Endodermal cell (in vitro differentiated cells): ENCODE measurements at regions not wholly inside any gene's neighbourhood (a gene's known extent, or its start where the extent isn't known, plus 50 kb on each side); places are given as distances from the start of the nearest gene placed in this dataset.

ENCODE experiments used
- DNase-seq: peaks from one replicate; pipeline ENCODE4 v3.0.0-alpha.2; 2017
- H3K27ac ChIP-seq: 2 replicates; pipeline ENCODE4 v1.5.1; 2013; ENCODE audit warnings: mild to moderate bottlenecking, low read depth, low read length, moderate library complexity
- H3K27me3 ChIP-seq: 2 replicates; pipeline ENCODE4 v1.6.1; 2013; ENCODE audit warnings: mild to moderate bottlenecking, low read length, moderate library complexity; ENCODE audit not compliant: insufficient read depth, control insufficient read depth, poor library complexity, severe bottlenecking
- H3K36me3 ChIP-seq: 2 replicates; pipeline ENCODE4 v1.7.0; 2013; ENCODE audit warnings: mild to moderate bottlenecking, low read length, moderate library complexity; ENCODE audit not compliant: control insufficient read depth, insufficient read depth
- H3K4me1 ChIP-seq: one replicate; pipeline ENCODE4 v1.7.0; 2013; ENCODE audit warnings: low read length; ENCODE audit not compliant: control insufficient read depth, insufficient read depth
- H3K4me3 ChIP-seq: 2 replicates; pipeline ENCODE4 v1.5.1; 2013; ENCODE audit warnings: mild to moderate bottlenecking, low read length, moderate library complexity
- H3K9ac ChIP-seq: 2 replicates; pipeline ENCODE4 v1.6.1; 2013; ENCODE audit warnings: mild to moderate bottlenecking, low read length, moderate library complexity; ENCODE audit not compliant: poor library complexity, severe bottlenecking; ENCODE audit errors: extremely low read depth
- H3K9me3 ChIP-seq: 2 replicates; pipeline ENCODE4 v1.6.1; 2013; ENCODE audit warnings: mild to moderate bottlenecking, low read length, moderate library complexity; ENCODE audit not compliant: control insufficient read depth
- H3K27ac Mint-ChIP-seq: 2 replicates; pipeline ENCODE4 v1.8.0; 2020; ENCODE audit warnings: mixed read lengths
- H3K27me3 Mint-ChIP-seq: 2 replicates; pipeline ENCODE4 v1.8.0; 2021; ENCODE audit warnings: mild to moderate bottlenecking, mixed read lengths; ENCODE audit not compliant: insufficient read depth
- H3K36me3 Mint-ChIP-seq: 2 replicates; pipeline ENCODE4 v1.8.0; 2020; ENCODE audit warnings: low read depth, mixed read lengths
- H3K4me1 Mint-ChIP-seq: 2 replicates; pipeline ENCODE4 v1.8.0; 2020; ENCODE audit warnings: mixed read lengths
- H3K4me3 Mint-ChIP-seq: 2 replicates; pipeline ENCODE4 v1.8.0; 2020; ENCODE audit warnings: mild to moderate bottlenecking, moderate library complexity, mixed read lengths
- H3K9me3 Mint-ChIP-seq: 2 replicates; pipeline ENCODE4 v1.8.0; 2020; ENCODE audit warnings: mild to moderate bottlenecking, mixed read lengths
- WGBS, 2 experiments: methylation state at CpG; one replicate each; pipeline versions ENCODE4 v1.1.5 to v1.1.7; 2013; ENCODE audit warnings: missing lambda C conversion rate in 2 of 2, mixed read lengths in 1 of 2; ENCODE audit not compliant: insufficient coverage in 1 of 2, insufficient read length in 1 of 2; 5-methylcytosine and 5-hydroxymethylcytosine counted together
- TF ChIP-seq, protein P1 (sequence below): fragments of 200-600 bp; sonication (generic); conservative IDR thresholded peaks from 2 replicates; pipeline ENCODE4 v1.5.0; 2021; ENCODE audit warnings: antibody characterized with exemption, mild to moderate bottlenecking

DNA sequence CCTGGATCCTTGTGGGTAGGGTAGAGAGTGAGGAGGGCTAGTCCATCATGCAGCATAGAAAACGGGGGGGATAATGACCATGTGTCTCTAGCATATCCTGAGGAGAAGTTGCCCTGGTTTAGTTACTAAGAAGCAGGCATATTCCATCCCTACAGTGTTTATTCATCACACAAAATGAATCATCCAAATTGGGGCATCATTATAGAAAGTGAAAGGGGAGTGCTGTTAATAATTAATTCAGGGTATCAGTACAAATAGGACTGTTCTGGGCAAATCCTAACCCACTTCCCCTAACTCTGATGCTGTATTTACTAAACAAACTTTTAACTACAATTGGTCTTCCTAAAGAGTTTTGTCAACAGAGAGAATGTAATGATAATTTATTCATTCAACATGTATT is 281.1 kb upstream of the ARX start:
- Mint-ChIP-seq H3K4me3 (no peak overlapping the region), H3K36me3 (no peaks in the 10 kb centered on the region), H3K27ac (no peak overlapping the region), H3K4me1 (no peaks in the 10 kb centered on the region), H3K9me3 (peaks cover 14% of the 10 kb centered on the region), H3K27me3 (no peaks in the 10 kb centered on the region)
- no peaks in the 10 kb centered on the region for H3K27me3 ChIP-seq
- H3K9ac ChIP-seq, result no peak overlapping the region
- H3K36me3 ChIP-seq, result no peaks in the 10 kb centered on the region
- no peak overlapping the region for H3K27ac ChIP-seq
- WGBS, 2 experiments, result 100% methylated on average over 1 of the region's 1 CpG; no CpG with 5 or more reads in 1 of the 2 experiments
- H3K9me3 ChIP-seq, result no peaks in the 10 kb centered on the region
- DNase-seq, result no peak
- no peak overlapping the region for H3K4me3 ChIP-seq
- no peaks in the 10 kb centered on the region for H3K4me1 ChIP-seq
- TF ChIP-seq, protein P1, sequence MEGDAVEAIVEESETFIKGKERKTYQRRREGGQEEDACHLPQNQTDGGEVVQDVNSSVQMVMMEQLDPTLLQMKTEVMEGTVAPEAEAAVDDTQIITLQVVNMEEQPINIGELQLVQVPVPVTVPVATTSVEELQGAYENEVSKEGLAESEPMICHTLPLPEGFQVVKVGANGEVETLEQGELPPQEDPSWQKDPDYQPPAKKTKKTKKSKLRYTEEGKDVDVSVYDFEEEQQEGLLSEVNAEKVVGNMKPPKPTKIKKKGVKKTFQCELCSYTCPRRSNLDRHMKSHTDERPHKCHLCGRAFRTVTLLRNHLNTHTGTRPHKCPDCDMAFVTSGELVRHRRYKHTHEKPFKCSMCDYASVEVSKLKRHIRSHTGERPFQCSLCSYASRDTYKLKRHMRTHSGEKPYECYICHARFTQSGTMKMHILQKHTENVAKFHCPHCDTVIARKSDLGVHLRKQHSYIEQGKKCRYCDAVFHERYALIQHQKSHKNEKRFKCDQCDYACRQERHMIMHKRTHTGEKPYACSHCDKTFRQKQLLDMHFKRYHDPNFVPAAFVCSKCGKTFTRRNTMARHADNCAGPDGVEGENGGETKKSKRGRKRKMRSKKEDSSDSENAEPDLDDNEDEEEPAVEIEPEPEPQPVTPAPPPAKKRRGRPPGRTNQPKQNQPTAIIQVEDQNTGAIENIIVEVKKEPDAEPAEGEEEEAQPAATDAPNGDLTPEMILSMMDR, result no peak

DNA sequence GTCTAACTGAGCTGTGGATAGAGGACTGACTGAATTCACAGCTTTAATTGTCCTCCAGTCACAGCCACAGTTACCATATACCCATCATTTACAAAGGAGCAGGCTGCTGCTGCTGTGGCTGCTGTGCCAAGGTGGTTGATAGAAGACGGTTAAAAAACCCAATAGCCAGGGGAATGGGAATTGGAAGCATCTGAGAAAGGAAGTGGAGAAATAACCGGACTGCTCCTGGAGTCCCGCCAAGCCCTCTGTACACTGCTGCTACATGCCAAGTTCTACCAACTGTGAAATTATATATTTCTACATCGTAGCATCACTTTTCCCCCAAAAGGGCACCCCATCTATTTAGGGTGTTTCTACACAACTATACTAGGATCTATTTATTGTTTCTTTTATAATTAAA is 279.7 kb upstream of the ARX start:
- Histone ChIP-seq H3K9me3 (no peaks in the 10 kb centered on the region), H3K4me1 (no peaks in the 10 kb centered on the region), H3K27me3 (no peaks in the 10 kb centered on the region), H3K4me3 (no peak overlapping the region), H3K9ac (no peak overlapping the region), H3K36me3 (no peaks in the 10 kb centered on the region), H3K27ac (no peak overlapping the region)
- WGBS, 2 experiments, result 85 to 100% methylated on average over 1 to 4 of the region's 4 CpGs
- no peak for DNase-seq
- Mint-ChIP-seq H3K4me1 (no peaks in the 10 kb centered on the region), H3K27ac (no peak overlapping the region), H3K9me3 (peaks cover 14% of the 10 kb centered on the region), H3K36me3 (no peaks in the 10 kb centered on the region), H3K4me3 (no peak overlapping the region), H3K27me3 (no peaks in the 10 kb centered on the region)
- TF ChIP-seq, protein P1, result no peak

DNA sequence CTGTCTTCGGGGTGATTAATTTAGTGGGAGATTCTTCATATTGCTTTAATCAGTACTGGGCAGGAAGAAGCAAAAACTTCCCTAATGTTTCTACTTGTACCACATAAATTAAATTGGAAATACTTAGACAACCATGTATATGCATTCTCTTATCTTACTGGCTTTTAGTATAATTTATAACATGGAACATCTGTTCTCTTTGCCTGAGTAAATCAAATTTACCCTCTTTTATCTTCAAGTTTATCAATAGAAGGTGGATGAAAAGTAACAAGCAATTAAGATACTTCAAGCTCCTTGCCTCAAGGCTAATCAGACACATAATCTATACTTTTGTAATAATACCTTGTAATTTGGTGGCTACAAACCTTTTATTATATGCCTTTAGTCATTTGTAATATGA is 274.4 kb upstream of the ARX start:
- Histone ChIP-seq H3K9me3 (no peaks in the 10 kb centered on the region), H3K36me3 (no peaks in the 10 kb centered on the region), H3K9ac (no peak overlapping the region), H3K27me3 (no peaks in the 10 kb centered on the region), H3K27ac (no peak overlapping the region), H3K4me3 (no peak overlapping the region), H3K4me1 (no peaks in the 10 kb centered on the region)
- Mint-ChIP-seq H3K4me1 (no peaks in the 10 kb centered on the region), H3K36me3 (no peaks in the 10 kb centered on the region), H3K27ac (no peak overlapping the region), H3K27me3 (no peaks in the 10 kb centered on the region), H3K9me3 (peaks cover 13% of the 10 kb centered on the region), H3K4me3 (no peak overlapping the region)
- no CpG with 5 or more reads among the region's 1 CpG for WGBS, 2 experiments
- TF ChIP-seq, protein P1, result no peak
- DNase-seq, result no peak
